ENCODE measurements at regions not wholly inside any gene's neighbourhood (a gene's known extent, or its start where the extent isn't known, plus 50 kb on each side); places are given as distances from the start of the nearest gene placed in this dataset.

- TF ChIP-seq EZH2 (IDR thresholded peaks at IDR 0.05; ENCODE audit: low read length, missing control alignments) (no peak), CTCF (conservative IDR thresholded peaks at IDR 0.05 in 1 of 2, IDR thresholded peaks at IDR 0.05 in 1 of 2; ENCODE audit: low read depth in 1 of 2, low read length in 2 of 2) (no peak)
Observed at GRCh38 chr12:115437061-115437567, 753.1 kb upstream of the TBX3 start.

Measured in fibroblast of lung (primary cell).